BJ (cell line): ENCODE measurements at regions not wholly inside any gene's neighbourhood (a gene's known extent, or its start where the extent isn't known, plus 50 kb on each side); places are given as distances from the start of the nearest gene placed in this dataset.

ENCODE experiments used
- CTCF ChIA-PET: fragments of 350-600 bp; formaldehyde crosslinking; extraction: SDS; loops from one replicate; lab custom pipeline; 2021; ENCODE audit warnings: antibody characterized with exemption, inconsistent platforms; lab: Yijun Ruan, JAX
- POLR2A ChIA-PET: fragments of 300-600 bp; sonication (Branson Sonifier 250); formaldehyde crosslinking; extraction: SDS; loops from one replicate; lab custom pipeline; 2021; ENCODE audit warnings: antibody characterized with exemption; lab: Charles Lee
- DNase-seq: peaks from one replicate; pipeline ENCODE4 v3.0.0-alpha.2; 2011; ENCODE audit warnings: low read depth
- H3K27me3 ChIP-seq: 2 replicates; pipeline ENCODE4 v1.6.0; 2011; ENCODE audit warnings: low read length; ENCODE audit not compliant: control insufficient read depth, insufficient read depth
- H3K36me3 ChIP-seq: 2 replicates; pipeline ENCODE4 v1.5.1; 2011; ENCODE audit warnings: low read length; ENCODE audit not compliant: control insufficient read depth, insufficient read depth
- H3K4me3 ChIP-seq: 2 replicates; pipeline ENCODE4 v1.5.1; 2011; ENCODE audit warnings: low read depth, mild to moderate bottlenecking, control low read depth, low read length
- CTCF ChIP-seq: IDR thresholded peaks from 2 replicates; pipeline ENCODE4 v1.5.1; 2011; ENCODE audit warnings: low read depth, mild to moderate bottlenecking, control low read depth, inconsistent platforms, low read length, moderate library complexity; ENCODE audit not compliant: insufficient read depth

GRCh38 chr3:83770664-83771402 is 1188.0 kb upstream of the CADM2 start:
- ChIA-PET POLR2A (no interaction called here), CTCF (no interaction called here)
- Histone ChIP-seq H3K27me3 (no peaks in the 10 kb centered on the region), H3K4me3 (no peak overlapping the region), H3K36me3 (no peaks in the 10 kb centered on the region)
- DNase-seq, result no peak
- TF ChIP-seq CTCF, result no peak

GRCh38 chr3:83802801-83803200 is 1156.0 kb upstream of the CADM2 start:
- no peak for DNase-seq
- CTCF ChIA-PET, result no interaction called here
- POLR2A ChIA-PET, result no interaction called here
- TF ChIP-seq CTCF, result no peak
- H3K36me3 ChIP-seq, result no peaks in the 10 kb centered on the region
- H3K27me3 ChIP-seq, result no peaks in the 10 kb centered on the region
- no peak overlapping the region for H3K4me3 ChIP-seq

GRCh38 chr3:83807511-83807910 is 1151.3 kb upstream of the CADM2 start:
- TF ChIP-seq CTCF, result no peak
- CTCF ChIA-PET, result no interaction called here
- no peak overlapping the region for H3K4me3 ChIP-seq
- POLR2A ChIA-PET, result no interaction called here
- no peaks in the 10 kb centered on the region for H3K27me3 ChIP-seq
- DNase-seq, result no peak
- H3K36me3 ChIP-seq, result no peaks in the 10 kb centered on the region

GRCh38 chr3:83813176-83813575 is 1145.6 kb upstream of the CADM2 start:
- no peaks in the 10 kb centered on the region for H3K27me3 ChIP-seq
- no peak overlapping the region for H3K4me3 ChIP-seq
- DNase-seq, result no peak
- no peaks in the 10 kb centered on the region for H3K36me3 ChIP-seq
- CTCF ChIA-PET, result interaction anchor here (0.7 kb wide), 1 partner anchor 909 kb away, joined by 4 read pairs; no protein-coding TSS in a partner anchor
- TF ChIP-seq CTCF, result no peak
- POLR2A ChIA-PET, result no interaction called here

GRCh38 chr3:83816653-83817052 is 1142.1 kb upstream of the CADM2 start:
- no peaks in the 10 kb centered on the region for H3K36me3 ChIP-seq
- no peaks in the 10 kb centered on the region for H3K27me3 ChIP-seq
- TF ChIP-seq CTCF, result no peak
- CTCF ChIA-PET, result no interaction called here
- no peak for DNase-seq
- H3K4me3 ChIP-seq, result no peak overlapping the region
- POLR2A ChIA-PET, result no interaction called here
